ENCODE measurements at regions not wholly inside any gene's neighbourhood (a gene's known extent, or its start where the extent isn't known, plus 50 kb on each side); places are given as distances from the start of the nearest gene placed in this dataset.

GRCh38 chr10:124221356-124222317, 128.2 kb upstream of the CHST15 start:
- 0 out of 7 replicates have a peak overlapping the region, but pooled peaks of 1 of the 3 experiments have one; percentile 31 for H3K27ac Mint-ChIP-seq
- peaks cover 6 to 9% of the 10 kb centered on the region in 2 experiments; a peak in 4 of 5 replicates for H3K9me3 Mint-ChIP-seq
- H4K91ac ChIP-seq (ENCODE audit: insufficient read length, low read depth, low read length): no peak overlapping the region
- no peaks in the 10 kb centered on the region for H3K79me1 ChIP-seq (ENCODE audit: insufficient read depth, low read depth, low read length, poor library complexity, severe bottlenecking)
- no peak overlapping the region for H3K18ac ChIP-seq (ENCODE audit: insufficient read length, low read depth, low read length)
- no peak overlapping the region for H2BK12ac ChIP-seq (ENCODE audit: insufficient read length, low read depth, low read length)
- no peak for TF ChIP-seq CTCF (conservative IDR thresholded peaks at IDR 0.05)
- no peak overlapping the region for H3K23ac ChIP-seq (ENCODE audit: insufficient read length, low read depth, low read length)
- no peak overlapping the region for H3K27ac ChIP-seq (ENCODE audit: insufficient read length, low read depth, low read length)
- no peak overlapping the region for H2BK5ac ChIP-seq (ENCODE audit: insufficient read length, low read length)
- H3K36me3 Mint-ChIP-seq (ENCODE audit: insufficient read depth in 1 of 3, low read depth in 3 of 3): peaks cover 0 to 6% (median 0%) of the 10 kb centered on the region in 3 experiments; a peak in 2 of 7 replicates
- H4K8ac ChIP-seq (replicated peaks; ENCODE audit: insufficient read length, low read depth, low read length): no peak overlapping the region
- peaks cover 12 to 18% of the 10 kb centered on the region in 2 experiments for H3K4me1 Mint-ChIP-seq
- no peak overlapping the region for H3K4ac ChIP-seq (ENCODE audit: low read depth, low read length)
- WGBS (ENCODE audit: extremely low coverage, insufficient read length, low lambda C conversion rate): no CpG with 5 or more reads among the region's 22 CpGs
- H3K27me3 ChIP-seq (ENCODE audit: insufficient read depth, low read length): no peaks in the 10 kb centered on the region
- H2BK20ac ChIP-seq (ENCODE audit: low read depth, low read length, poor library complexity, severe bottlenecking): no peak overlapping the region
- H3K56ac ChIP-seq (ENCODE audit: insufficient read length, low read depth, low read length): no peak overlapping the region
- H2AK5ac ChIP-seq (ENCODE audit: insufficient read length, low read length): no peak overlapping the region
- H3K9me3 ChIP-seq (ENCODE audit: control insufficient read depth, low read depth, low read length): no peaks in the 10 kb centered on the region
- peaks cover 2% of the 10 kb centered on the region for H3K23me2 ChIP-seq (ENCODE audit: insufficient read length, low read depth, low read length, poor library complexity, severe bottlenecking)
- no peak overlapping the region for H2BK120ac ChIP-seq (ENCODE audit: low read depth, low read length, poor library complexity, severe bottlenecking)
- no peaks in the 10 kb centered on the region for H3K79me2 ChIP-seq (ENCODE audit: insufficient read depth, low read length)
- H3K4me1 ChIP-seq (ENCODE audit: insufficient read depth, low read length): 0 out of 2 replicates have a peak, but pooled peaks cover 2% of the 10 kb centered on the region
- H4K5ac ChIP-seq (ENCODE audit: insufficient read length, low read depth, low read length): no peak overlapping the region
- H3K14ac ChIP-seq (ENCODE audit: insufficient read depth, low read length): no peak overlapping the region; the same call in 1 of the 2 replicates
- H3K9ac ChIP-seq (ENCODE audit: extremely low read depth, insufficient read length, low read length): no peak overlapping the region
- H2AFZ ChIP-seq (ENCODE audit: low read length): no peak overlapping the region
- H2BK15ac ChIP-seq (ENCODE audit: low read depth, low read length): no peak overlapping the region
- no peak overlapping the region for H3K4me2 ChIP-seq (ENCODE audit: insufficient read depth, insufficient read length, low read length)
- H3T11ph ChIP-seq (ENCODE audit: low read length): no peak overlapping the region
- H3K27me3 Mint-ChIP-seq (ENCODE audit: low read depth): no peaks in the 10 kb centered on the region; the same call in 1 of the 2 replicates
- no peaks in the 10 kb centered on the region for H4K20me1 ChIP-seq (ENCODE audit: control insufficient read depth, insufficient read depth, insufficient read length)
- H3K4me3 Mint-ChIP-seq: no peak overlapping the region
- no peak for DNase-seq
